ENCODE measurements at regions not wholly inside any gene's neighbourhood (a gene's known extent, or its start where the extent isn't known, plus 50 kb on each side); places are given as distances from the start of the nearest gene placed in this dataset.

GRCh38 chr2:9144617-9145016 is 62.0 kb upstream of the ASAP2 start:
- peaks cover 33% of the 10 kb centered on the region for H3K27me3 Mint-ChIP-seq (ENCODE audit: low read depth)
- no peak overlapping the region for H3K27ac Mint-ChIP-seq (ENCODE audit: unreplicated experiment)
- TF ChIP-seq CTCF (conservative IDR thresholded peaks at IDR 0.05) = no peak

GRCh38 chr2:9144046-9144445 is 62.6 kb upstream of the ASAP2 start:
- Mint-ChIP-seq H3K4me3 (no peak overlapping the region), H3K4me1 (peaks cover 5% of the 10 kb centered on the region), H3K36me3 (ENCODE audit: low read depth) (no peaks in the 10 kb centered on the region), H3K9me3 (no peaks in the 10 kb centered on the region), H3K27me3 (ENCODE audit: low read depth) (peaks cover 34% of the 10 kb centered on the region), H3K27ac (ENCODE audit: unreplicated experiment) (no peak overlapping the region)
- no peak for TF ChIP-seq CTCF (conservative IDR thresholded peaks at IDR 0.05)
- DNase-seq (ENCODE audit: low read depth, low spot score) = no peak

More at GRCh38 chr2:9144617-9145016, 62.0 kb upstream of the ASAP2 start:
- Mint-ChIP-seq H3K36me3 (ENCODE audit: low read depth) (no peaks in the 10 kb centered on the region), H3K4me1 (peaks cover 4% of the 10 kb centered on the region), H3K9me3 (no peaks in the 10 kb centered on the region), H3K4me3 (no peak overlapping the region)
- no peak for DNase-seq (ENCODE audit: low read depth, low spot score)

- Mint-ChIP-seq H3K27ac (ENCODE audit: unreplicated experiment) (no peak overlapping the region), H3K9me3 (no peaks in the 10 kb centered on the region), H3K4me1 (peaks cover 9% of the 10 kb centered on the region), H3K27me3 (ENCODE audit: low read depth) (peaks cover 34% of the 10 kb centered on the region), H3K4me3 (peak overlapping the region; percentile 56), H3K36me3 (ENCODE audit: low read depth) (no peaks in the 10 kb centered on the region)
- no peak for TF ChIP-seq CTCF (conservative IDR thresholded peaks at IDR 0.05)
- no peak for DNase-seq (ENCODE audit: low read depth, low spot score)
Measured at GRCh38 chr2:9143264-9143815, 63.3 kb upstream of the ASAP2 start.

- H3K27ac Mint-ChIP-seq (ENCODE audit: unreplicated experiment) = no peak overlapping the region
- no peaks in the 10 kb centered on the region for H3K36me3 Mint-ChIP-seq (ENCODE audit: low read depth)
- H3K9me3 Mint-ChIP-seq = no peaks in the 10 kb centered on the region
- peak overlapping the region; percentile 56 for H3K4me3 Mint-ChIP-seq
- peak; percentile 96 for DNase-seq (ENCODE audit: low read depth, low spot score)
- H3K27me3 Mint-ChIP-seq (ENCODE audit: low read depth) = peaks cover 34% of the 10 kb centered on the region
- H3K4me1 Mint-ChIP-seq = peaks cover 10% of the 10 kb centered on the region
- peak; percentile 99 for TF ChIP-seq CTCF (conservative IDR thresholded peaks at IDR 0.05)
Measured at GRCh38 chr2:9142551-9143263, 63.9 kb upstream of the ASAP2 start.

- H3K4me1 Mint-ChIP-seq = peaks cover 10% of the 10 kb centered on the region
- H3K9me3 Mint-ChIP-seq = no peaks in the 10 kb centered on the region
- DNase-seq (ENCODE audit: low read depth, low spot score) = no peak
- no peak overlapping the region for H3K4me3 Mint-ChIP-seq
- H3K36me3 Mint-ChIP-seq (ENCODE audit: low read depth) = no peaks in the 10 kb centered on the region
- peaks cover 34% of the 10 kb centered on the region for H3K27me3 Mint-ChIP-seq (ENCODE audit: low read depth)
- no peak overlapping the region for H3K27ac Mint-ChIP-seq (ENCODE audit: unreplicated experiment)
- no peak for TF ChIP-seq CTCF (conservative IDR thresholded peaks at IDR 0.05)
Measured at GRCh38 chr2:9141706-9142460, 64.7 kb upstream of the ASAP2 start.

Data from neural crest cell (in vitro differentiated cells).